HG03432 (cell line): ENCODE measurements at regions not wholly inside any gene's neighbourhood (a gene's known extent, or its start where the extent isn't known, plus 50 kb on each side); places are given as distances from the start of the nearest gene placed in this dataset.
"Not testable (repeated sequence)": the region's sequence is repeated elsewhere in the genome, so short reads cannot be mapped to it uniquely, and the experiment has no call there.

ENCODE experiments used
- ATAC-seq: cut with Tn5 transposase; IDR thresholded peaks from one replicate; pipeline ENCODE4 v1.9.1; 2021; ENCODE audit warnings: mild to moderate bottlenecking, moderate library complexity; ENCODE audit not compliant: unreplicated experiment

- ATAC-seq, result no peak
These were observed 123.3 kb downstream of the CCER1 start for GRCh38 chr12:90831712-90832111.

- no peak for ATAC-seq
These were observed 125.9 kb downstream of the CCER1 start for GRCh38 chr12:90829044-90829443.

- ATAC-seq, result no peak
These were observed 126.4 kb downstream of the CCER1 start for GRCh38 chr12:90828621-90829020.

GRCh38 chr12:90827567-90827966 is 127.4 kb downstream of the CCER1 start:
- no peak for ATAC-seq

- ATAC-seq, result no peak
These were observed 128.9 kb downstream of the CCER1 start for GRCh38 chr12:90826036-90826435.

- no peak for ATAC-seq
These were observed 131.1 kb downstream of the CCER1 start for GRCh38 chr12:90823859-90824258.

GRCh38 chr12:90819709-90820108 is 135.3 kb downstream of the CCER1 start:
- no peak for ATAC-seq

GRCh38 chr12:90816353-90817089 is 138.5 kb downstream of the CCER1 start:
- ATAC-seq, result no peak

- ATAC-seq, result no peak
These were observed 145.0 kb downstream of the CCER1 start for GRCh38 chr12:90809940-90810339.

GRCh38 chr12:90808568-90808967 is 146.4 kb downstream of the CCER1 start:
- no peak for ATAC-seq

GRCh38 chr12:90802727-90803126 is 152.2 kb downstream of the CCER1 start:
- ATAC-seq, result no peak

- ATAC-seq, result no peak
These were observed 153.2 kb downstream of the CCER1 start for GRCh38 chr12:90801776-90802175.

GRCh38 chr12:90794212-90794611 is 160.8 kb downstream of the CCER1 start:
- no peak for ATAC-seq

GRCh38 chr12:90792718-90793117 is 162.3 kb downstream of the CCER1 start:
- not testable (repeated sequence) for ATAC-seq

GRCh38 chr12:90791445-90791844 is 163.5 kb downstream of the CCER1 start:
- ATAC-seq, result no peak

- no peak for ATAC-seq
These were observed 164.2 kb downstream of the CCER1 start for GRCh38 chr12:90790747-90791146.

- no peak for ATAC-seq
These were observed 181.5 kb downstream of the CCER1 start for GRCh38 chr12:90773491-90773890.

GRCh38 chr12:90770861-90771260 is 184.1 kb downstream of the CCER1 start:
- ATAC-seq, result no peak

GRCh38 chr12:90757957-90758356 is 197.0 kb downstream of the CCER1 start:
- no peak for ATAC-seq

- no peak for ATAC-seq
These were observed 209.8 kb downstream of the CCER1 start for GRCh38 chr12:90745211-90745610.

GRCh38 chr12:90741611-90742010 is 213.4 kb downstream of the CCER1 start:
- no peak for ATAC-seq

- ATAC-seq, result no peak
These were observed 225.2 kb downstream of the CCER1 start for GRCh38 chr12:90729736-90730135.

- ATAC-seq, result no peak
These were observed 242.3 kb downstream of the CCER1 start for GRCh38 chr12:90712671-90713070.
